GM10266 (cell line): ENCODE measurements at regions not wholly inside any gene's neighbourhood (a gene's known extent, or its start where the extent isn't known, plus 50 kb on each side); places are given as distances from the start of the nearest gene placed in this dataset.

ENCODE experiments used
- DNase-seq: peaks from one replicate; pipeline ENCODE4 v3.0.0; 2012; ENCODE audit errors: extremely low spot score
- CTCF ChIP-seq: IDR thresholded peaks from 2 replicates; pipeline ENCODE4 v1.5.1; 2012; ENCODE audit warnings: mild to moderate bottlenecking, low read depth; ENCODE audit not compliant: control insufficient read depth, insufficient read depth; ENCODE audit errors: missing control alignments

DNA sequence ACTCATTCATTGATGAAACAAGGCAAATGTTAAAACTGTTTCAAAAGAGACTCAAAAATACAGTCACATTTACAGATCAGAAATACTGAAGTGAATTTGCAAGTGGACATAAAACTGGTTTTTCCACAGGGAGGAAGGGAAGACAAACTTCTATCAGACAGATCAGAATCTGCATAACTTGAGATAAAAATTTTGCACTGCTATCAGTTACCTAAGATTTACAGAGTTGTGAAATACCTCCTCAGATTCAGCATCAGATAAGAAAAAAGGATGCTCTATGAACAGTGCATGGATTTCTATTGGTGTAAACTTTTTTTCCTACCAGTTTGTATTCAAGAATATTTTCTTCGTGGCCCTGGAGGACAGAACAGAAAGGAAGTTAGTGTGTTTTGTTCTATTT lies 575.4 kb downstream of the RWDD3 start:
- no peak for TF ChIP-seq CTCF
- DNase-seq, result no peak

DNA sequence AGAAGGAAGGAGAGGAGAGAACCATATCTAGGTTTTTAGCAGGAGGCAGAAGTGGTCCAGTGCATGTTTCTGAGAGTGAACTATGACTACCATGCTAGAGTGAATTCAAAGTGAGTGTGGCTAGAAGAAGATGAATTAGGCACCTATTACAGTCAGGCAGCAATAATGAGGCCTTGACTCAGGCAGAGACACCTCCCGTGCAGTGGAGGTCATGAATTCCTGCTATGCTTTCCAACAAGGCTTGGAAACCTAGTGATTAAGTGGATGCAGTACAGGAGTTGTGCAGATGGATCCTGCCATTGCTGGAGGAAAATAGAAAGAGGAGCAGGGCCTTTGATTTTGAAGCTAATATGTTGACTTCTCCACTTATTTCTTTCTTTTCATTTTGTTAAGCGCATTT lies 581.5 kb downstream of the RWDD3 start:
- DNase-seq, result no peak
- no peak for TF ChIP-seq CTCF

- TF ChIP-seq CTCF, result no peak
- no peak for DNase-seq
Measured at GRCh38 chr1:95829556-95829955, 595.5 kb downstream of the RWDD3 start.

DNA sequence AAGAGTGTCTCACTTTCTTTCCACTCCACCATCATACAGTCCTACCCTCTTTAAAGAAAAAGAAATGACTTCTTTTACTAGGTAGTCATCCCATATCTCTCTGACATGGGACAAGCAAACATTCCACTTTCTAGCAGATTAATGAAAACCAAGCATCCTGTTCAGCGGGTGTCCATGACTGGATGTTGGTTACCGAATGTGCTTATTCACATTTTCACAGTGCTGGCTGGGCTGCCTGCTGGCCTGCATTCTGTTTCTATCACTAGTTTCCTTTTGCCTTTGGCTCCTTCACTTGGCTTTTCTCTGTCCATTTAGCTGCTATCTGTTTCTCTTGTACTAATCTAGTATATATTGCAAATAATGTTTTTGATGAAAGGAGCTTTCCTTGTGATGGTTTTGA lies 598.4 kb downstream of the RWDD3 start:
- TF ChIP-seq CTCF, result no peak
- DNase-seq, result no peak

- DNase-seq, result no peak
- no peak for TF ChIP-seq CTCF
Measured at GRCh38 chr1:95849439-95849838, 615.4 kb downstream of the RWDD3 start.

DNA sequence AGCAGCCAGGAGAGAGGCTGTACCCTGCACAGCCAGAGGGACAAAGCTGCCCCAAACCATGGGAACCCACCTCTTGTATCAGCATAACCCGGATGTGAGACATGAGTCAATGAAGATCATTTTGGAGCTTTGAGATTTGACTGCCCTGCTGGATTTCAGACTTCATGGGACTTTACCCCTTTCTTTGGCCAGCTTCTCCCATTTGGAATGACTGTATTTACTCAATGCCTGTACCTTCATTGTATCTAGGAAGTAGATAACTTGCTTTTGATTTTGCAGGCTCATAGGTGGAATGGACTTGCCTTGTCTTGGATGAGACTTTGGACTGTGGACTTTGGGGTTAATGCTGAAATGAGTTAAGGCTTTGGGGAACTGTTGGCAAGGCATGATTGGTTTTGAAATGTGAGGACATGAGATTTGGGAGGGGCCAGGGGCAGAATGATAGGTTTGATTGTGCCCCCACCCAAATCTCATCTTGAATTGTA lies 616.2 kb downstream of the RWDD3 start:
- DNase-seq, result no peak
- TF ChIP-seq CTCF, result no peak

GRCh38 chr1:95850763-95851162 lies 616.8 kb downstream of the RWDD3 start:
- no peak for TF ChIP-seq CTCF
- no peak for DNase-seq
